Mesenteric fat pad (tissue), 1 donor: ENCODE measurements at regions not wholly inside any gene's neighbourhood (a gene's known extent, or its start where the extent isn't known, plus 50 kb on each side); places are given as distances from the start of the nearest gene placed in this dataset.
"Not testable (repeated sequence)": the region's sequence is repeated elsewhere in the genome, so short reads cannot be mapped to it uniquely, and the experiment has no call there.

Source experiments
- DNase-seq: peaks from one replicate; pipeline ENCODE4 v3.0.0-alpha.2; 2020; ENCODE audit warnings: low spot score
- donor health status: DM: yes; HTN: yes; CAD: no.

DNA sequence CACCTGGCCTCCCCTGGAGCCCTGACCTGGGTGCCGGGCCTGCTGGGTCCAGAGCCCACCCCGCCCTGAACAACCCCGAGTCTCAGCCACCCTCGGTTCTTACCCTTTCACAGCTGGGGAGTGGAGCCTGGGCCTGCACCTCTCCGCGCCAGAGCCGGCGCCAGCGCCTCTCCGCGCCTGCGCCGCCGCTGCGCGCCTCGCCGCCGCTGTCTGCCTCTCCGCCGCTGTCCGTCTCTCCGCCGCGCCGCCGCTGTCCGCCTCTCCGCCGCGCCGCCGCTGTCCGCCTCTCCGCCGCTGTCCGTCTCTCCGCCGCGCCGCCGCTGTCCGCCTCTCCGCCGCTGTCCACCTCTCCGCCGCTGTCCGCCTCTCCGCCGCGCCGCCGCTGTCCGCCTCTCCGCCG lies 326.9 kb upstream of the PLGLB1 start:
- DNase-seq: not testable (repeated sequence)

DNA sequence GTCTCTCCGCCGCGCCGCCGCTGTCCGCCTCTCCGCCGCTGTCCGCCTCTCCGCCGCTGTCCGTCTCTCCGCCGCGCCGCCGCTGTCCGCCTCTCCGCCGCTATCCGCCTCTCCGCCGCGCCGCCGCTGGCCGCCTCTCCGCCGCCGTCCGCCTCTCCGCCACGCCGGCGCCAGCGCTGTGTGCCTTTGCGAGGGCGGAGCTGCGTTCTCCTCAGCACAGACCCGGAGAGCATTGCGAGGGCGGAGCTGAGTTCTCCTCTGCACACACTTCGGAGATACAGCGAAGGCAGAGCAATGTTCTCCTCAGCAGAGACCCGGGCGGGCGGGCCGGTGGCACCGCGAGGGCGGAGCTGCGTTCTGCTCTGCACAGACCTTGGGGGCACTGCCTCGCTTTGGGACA lies 327.4 kb upstream of the PLGLB1 start:
- DNase-seq: not testable (repeated sequence)

DNA sequence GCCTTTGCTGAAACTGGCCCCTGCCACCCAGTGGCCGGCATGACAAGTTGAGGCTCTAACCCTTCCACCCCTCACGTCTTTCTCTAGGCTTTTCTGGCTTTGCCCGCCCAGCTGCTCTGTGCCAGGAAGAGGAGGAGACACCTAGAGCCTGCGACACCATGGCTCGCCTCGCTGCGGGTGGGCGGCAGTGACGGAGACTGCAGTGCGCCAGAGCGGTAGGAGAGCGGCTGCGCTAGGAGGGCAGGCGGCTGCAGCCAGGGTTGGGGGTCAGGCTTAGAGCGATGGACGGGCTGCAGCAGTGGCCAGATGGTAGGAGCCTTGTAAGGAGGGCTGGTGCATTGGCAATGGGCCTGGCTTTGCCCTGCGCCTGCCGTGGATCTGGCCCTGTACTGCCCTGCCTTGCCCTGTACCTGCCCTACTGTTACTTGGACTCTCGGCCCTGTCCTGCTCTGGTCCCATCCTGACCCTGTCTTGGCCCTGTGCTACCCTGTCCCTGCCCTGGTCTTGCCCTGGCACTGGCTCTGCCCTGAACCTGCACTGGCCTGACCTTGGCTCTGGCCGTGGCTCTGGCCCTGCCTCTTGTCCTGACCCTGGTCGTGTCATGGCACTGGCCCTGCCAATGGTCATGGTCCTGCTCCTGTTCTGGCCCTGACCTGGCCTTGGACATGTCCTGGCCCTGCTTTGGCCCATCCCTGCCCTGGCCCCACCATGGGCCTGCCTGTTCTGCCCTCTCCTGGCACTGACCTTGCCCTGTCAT lies 330.7 kb upstream of the PLGLB1 start:
- DNase-seq: not testable (repeated sequence)

- not testable (repeated sequence) for DNase-seq
Measured at GRCh38 chr2:87353408-87353807, 331.8 kb upstream of the PLGLB1 start.

DNA sequence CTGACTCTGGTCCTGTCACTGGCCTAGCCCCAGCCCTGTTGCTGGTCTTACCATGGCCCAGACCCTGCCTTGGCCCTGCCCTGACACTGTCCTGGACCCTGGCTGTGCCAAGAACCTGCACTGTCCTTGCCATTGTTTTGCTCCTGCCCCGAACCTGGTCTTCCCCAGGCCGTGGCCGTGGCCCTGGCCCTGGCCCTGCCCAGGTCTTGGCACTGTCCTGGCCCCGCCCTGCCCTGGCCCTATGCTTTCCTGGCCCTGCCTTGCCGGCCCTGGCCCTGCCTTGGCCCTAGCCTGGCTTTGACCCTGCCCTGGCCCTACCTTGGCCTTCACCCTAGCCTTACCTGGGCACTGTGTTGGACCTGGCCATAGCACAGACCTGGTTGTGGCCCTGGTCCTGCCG lies 332.5 kb upstream of the PLGLB1 start:
- not testable (repeated sequence) for DNase-seq

- DNase-seq: not testable (repeated sequence)
Measured at GRCh38 chr2:87360250-87360649, 338.6 kb upstream of the PLGLB1 start.

DNA sequence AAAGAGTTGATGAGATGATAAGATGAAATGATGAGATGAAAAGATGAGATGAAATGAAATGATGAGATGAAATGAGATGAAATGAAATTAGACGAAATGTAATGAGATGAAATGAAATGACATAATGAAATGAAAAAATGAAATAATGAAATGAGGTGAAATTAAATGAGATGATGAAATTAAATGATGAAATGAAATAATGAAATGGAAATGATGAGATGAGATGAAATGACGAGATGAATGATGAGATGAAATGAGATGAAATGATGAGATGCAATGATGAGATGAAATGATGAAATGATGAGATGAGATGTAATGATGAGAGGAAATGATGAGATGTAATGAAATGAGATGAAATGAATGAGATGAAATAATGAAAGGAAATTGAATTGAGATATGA lies 339.3 kb upstream of the PLGLB1 start:
- DNase-seq: not testable (repeated sequence)

DNA sequence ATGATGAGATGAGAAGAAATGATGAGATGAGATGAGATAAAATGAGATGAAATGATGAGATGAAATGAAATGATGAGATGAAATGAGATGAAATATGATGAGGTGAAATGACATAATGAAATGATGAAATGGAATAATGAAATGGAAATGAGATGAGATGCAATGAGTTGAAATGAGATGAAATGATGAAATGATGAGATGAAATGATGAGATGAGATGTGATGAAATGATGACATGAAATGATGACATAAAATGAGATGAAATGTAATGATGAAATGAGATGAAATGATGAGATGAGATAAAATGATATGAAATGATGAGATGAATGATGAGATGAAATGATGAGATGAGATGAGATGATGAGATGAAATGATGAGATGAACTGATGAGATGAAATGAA lies 340.2 kb upstream of the PLGLB1 start:
- not testable (repeated sequence) for DNase-seq

DNA sequence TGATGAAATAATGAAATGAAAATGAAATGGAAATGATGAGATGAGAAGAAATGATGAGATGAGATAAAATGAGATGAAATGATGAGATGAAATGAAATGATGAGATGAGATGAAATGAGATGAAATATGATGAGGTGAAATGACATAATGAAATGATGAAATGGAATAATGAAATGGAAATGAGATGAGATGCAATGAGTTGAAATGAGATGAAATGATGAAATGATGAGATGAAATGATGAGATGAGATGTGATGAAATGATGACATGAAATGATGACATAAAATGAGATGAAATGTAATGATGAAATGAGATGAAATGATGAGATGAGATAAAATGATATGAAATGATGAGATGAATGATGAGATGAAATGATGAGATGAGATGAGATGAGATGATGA lies 342.7 kb upstream of the PLGLB1 start:
- DNase-seq: not testable (repeated sequence)

GRCh38 chr2:87365038-87365437 lies 343.4 kb upstream of the PLGLB1 start:
- DNase-seq: not testable (repeated sequence)

DNA sequence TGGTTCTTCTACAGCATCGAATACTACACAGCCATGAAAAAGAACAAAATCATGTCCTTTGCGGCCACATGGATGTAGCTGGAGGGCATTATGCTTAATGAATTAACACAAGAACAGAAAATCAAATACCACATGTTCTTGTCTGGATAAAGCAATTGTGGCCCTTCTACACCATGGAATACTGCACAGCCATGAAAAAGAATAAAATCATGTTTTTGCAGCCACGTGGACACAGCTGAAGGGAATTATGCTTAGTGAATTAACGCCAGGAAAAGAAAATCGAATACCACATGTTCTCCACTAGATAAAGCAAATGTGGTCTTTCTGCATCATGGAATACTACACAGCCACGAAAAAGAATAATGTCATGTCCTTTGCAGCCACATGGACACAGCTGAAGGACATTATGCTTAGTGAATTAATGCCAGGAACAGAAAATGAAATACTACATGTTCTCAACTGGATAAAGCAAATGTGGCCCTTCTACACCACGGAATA lies 361.8 kb upstream of the PLGLB2 start:
- not testable (repeated sequence) for DNase-seq

DNA sequence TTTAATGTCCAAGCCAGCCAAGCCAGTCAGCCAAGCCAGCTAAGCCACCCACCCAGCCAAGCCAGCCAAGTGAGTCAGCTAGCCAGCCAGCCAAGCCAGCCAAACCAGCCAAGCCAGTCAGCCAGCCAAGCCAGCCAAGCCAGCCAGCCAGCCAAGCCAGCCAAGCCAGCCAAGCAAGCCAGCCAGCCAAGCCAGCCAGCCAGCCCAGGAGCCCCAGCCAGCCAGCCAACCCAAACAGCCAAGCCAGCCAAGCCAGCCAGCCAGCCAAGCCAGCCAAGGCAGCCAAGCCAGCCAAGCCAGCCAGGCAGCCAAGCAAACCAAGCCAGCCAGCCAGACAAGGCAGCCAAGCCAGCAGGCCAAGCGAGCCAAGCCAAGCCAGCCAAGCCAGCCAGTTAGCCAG lies 352.1 kb upstream of the PLGLB2 start:
- not testable (repeated sequence) for DNase-seq

DNA sequence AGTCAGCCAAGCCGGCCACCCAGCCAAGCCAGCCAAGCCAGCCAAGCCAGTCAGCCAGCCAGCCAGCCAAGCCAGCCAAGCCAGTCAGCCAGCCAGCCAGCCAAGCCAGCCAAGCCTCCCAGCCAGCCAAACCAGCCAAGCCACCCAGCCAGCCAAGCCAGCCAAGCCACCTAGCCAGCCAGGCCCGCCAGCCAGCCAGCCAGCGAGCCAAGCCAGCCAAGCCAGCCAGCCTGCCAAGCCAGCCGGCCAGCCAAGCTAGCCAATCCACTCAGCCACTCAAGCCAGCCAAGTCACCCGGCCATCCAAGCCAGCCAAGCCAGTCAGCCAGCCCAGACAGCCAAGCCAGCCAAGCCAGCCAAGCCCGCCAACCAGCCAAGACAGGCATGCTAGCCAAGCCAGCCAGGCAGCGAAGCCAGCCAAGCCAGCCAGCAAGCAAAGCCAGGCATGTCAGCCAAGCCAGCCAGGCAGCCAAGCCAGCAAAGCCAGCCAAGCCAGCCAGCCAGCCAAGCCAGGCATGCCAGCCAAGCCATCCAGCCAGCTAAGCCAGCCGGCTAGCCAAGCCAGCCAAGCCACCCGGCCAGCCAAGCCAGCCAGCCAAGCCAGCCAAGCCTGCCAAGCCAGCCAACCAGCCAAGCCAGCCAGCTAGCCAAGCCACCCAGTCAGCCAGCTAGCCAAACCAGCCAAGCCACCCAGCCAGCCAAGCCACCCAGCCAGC lies 351.2 kb upstream of the PLGLB2 start:
- not testable (repeated sequence) for DNase-seq

DNA sequence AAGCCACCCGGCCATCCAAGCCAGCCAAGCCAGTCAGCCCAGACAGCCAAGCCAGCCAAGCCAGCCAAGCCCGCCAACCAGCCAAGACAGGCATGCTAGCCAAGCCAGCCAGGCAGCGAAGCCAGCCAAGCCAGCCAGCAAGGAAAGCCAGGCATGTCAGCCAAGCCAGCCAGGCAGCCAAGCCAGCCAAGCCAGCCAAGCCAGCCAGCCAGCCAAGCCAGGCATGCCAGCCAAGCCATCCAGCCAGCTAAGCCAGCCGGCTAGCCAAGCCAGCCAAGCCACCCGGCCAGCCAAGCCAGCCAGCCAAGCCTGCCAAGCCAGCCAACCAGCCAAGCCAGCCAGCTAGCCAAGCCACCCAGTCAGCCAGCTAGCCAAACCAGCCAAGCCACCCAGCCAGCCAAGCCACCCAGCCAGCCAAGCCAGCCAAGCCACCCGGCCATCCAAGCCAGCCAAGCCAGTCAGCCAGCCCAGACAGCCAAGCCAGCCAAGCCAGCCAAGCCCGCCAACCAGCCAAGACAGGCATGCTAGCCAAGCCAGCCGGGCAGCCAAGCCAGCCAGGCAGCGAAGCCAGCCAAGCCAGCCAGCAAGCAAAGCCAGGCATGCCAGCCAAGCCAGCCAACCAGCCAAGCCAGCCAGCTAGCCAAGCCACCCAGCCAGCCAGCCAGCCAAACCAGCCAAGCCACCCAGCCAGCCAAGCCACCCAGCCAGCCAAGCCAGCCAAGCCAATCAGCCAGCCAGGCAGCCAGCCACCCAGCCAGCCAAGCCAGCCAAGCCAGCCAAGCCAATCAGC lies 350.4 kb upstream of the PLGLB2 start:
- peak; percentile 84 for DNase-seq

DNA sequence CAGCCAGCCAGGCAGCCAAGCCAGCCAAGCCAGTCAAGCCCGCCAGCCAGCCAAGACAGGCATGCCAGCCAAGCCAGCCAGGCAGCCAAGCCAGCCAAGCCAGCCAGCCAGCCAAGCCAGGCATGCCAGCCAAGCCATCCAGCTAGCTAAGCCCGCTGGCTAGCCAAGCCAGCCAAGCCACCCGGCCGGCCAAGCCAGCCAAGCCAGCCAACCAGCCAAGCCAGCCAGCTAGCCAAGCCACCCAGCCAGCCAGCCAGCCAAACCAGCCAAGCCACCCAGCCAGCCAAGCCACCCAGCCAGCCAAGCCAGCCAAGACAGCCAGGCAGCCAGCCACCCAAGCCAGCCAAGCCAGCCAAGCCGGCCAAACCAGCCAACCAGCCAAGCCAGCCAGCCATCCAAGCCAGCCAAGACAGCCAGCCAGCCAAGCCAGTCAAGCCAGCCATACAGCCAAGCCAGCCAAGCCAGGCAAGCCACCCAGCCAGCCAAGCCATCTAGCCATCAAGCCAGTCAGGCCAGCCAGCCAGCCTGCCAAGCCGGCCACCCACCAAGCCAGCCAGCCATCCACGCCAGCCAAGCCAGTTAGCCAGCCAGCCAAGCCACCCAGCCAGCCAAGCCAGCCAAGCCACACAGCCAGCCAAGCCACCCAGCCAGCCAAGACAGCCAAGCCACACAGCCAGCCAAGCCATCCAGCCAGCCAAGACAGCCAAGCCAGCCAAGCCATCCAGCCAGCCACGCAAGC lies 349.2 kb upstream of the PLGLB2 start:
- peak; percentile 89 for DNase-seq

DNA sequence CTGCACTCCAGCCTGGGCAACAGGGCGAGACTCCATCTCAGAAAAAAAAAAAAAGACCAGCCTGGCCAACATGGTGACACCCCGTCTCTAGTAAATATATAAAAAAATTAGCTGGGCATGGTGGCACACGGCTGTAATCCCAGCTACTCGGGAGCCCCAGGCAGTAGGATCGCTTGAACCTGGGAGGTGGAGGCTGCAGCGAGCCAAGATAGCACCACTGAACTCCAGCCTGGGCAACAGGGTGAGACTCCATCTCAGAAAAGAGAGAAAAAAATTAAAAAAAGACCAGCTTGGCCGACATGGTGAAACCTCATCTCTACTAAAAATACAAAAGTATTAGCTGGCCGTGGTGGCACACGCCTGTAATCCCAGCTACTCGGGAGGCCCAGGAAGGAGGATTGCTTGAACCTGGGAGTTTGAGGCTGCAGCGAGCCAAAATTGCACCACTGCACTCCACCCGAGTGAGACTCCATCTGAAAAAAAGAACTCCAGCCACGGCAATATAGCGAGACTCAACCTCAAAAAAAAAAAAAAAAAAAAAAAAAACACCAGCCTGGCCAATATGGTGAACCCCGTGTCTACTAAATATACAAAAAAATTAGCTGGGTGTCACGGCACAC lies 346.1 kb upstream of the PLGLB2 start:
- DNase-seq: no peak

- DNase-seq: no peak
Measured at GRCh38 chr2:87403893-87404175, 344.1 kb upstream of the PLGLB2 start.

- DNase-seq: peak; percentile 75
Measured at GRCh38 chr2:87404411-87405255, 343.3 kb upstream of the PLGLB2 start.

- DNase-seq: not testable (repeated sequence)
Measured at GRCh38 chr2:87405531-87406216, 342.2 kb upstream of the PLGLB2 start.
